DMS114 treated with DMSO at 0.1 percent for 48 hours (cell line): ENCODE measurements at regions not wholly inside any gene's neighbourhood (a gene's known extent, or its start where the extent isn't known, plus 50 kb on each side); places are given as distances from the start of the nearest gene placed in this dataset.

Source experiments
- DNase-seq: peaks from one replicate; lab custom pipeline; 2025; ENCODE audit not compliant: unreplicated experiment; lab: John Stamatoyannopoulos, UW

GRCh38 chr1:204736836-204737235, 51.3 kb upstream of the LRRN2 start:
- no peak for DNase-seq

DNA sequence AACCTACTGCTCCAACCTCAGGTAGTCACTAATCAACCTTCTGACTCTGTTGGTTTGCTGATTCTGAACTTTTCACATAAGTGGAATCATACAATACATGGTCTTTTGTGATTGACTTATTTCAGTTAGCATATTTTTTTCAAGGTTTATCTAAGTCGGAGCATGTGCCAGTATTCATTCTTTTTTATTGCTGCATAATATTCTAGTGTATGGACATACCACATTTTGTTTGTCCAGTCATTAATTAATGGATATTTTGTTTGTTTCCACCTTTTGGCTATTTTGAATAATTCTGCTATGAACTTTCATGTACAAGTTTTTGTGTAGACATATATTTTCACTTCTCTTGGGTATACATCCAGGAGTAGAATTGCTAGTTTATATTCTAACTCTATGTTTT, 53.0 kb upstream of the LRRN2 start:
- DNase-seq = no peak

DNA sequence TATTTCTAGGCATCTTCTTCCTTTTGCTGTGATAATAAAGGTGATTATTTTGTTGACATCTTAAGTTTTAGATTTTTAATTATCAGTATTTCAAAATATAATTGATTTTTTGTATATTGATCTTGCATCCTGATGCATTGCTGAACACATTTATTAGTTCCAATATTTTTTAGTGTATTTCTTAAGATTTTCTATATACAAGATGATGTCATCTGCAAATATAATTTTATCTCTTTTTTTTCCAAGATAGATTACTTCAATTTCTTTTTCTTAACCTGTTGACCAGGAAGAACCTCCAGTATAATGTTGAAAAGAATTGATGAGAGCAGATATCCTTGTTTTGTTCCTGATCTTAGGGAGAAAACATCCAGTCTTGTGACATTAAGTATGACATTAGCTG, 54.8 kb upstream of the LRRN2 start:
- DNase-seq = no peak

GRCh38 chr1:204741440-204741839, 55.9 kb upstream of the LRRN2 start:
- no peak for DNase-seq

- no peak for DNase-seq
Observed at GRCh38 chr1:204742676-204743251, 57.2 kb upstream of the LRRN2 start.

GRCh38 chr1:204744107-204744779, 58.7 kb upstream of the LRRN2 start:
- DNase-seq = no peak

GRCh38 chr1:204746838-204747442, 61.4 kb upstream of the LRRN2 start:
- peak; percentile 28 for DNase-seq

DNA sequence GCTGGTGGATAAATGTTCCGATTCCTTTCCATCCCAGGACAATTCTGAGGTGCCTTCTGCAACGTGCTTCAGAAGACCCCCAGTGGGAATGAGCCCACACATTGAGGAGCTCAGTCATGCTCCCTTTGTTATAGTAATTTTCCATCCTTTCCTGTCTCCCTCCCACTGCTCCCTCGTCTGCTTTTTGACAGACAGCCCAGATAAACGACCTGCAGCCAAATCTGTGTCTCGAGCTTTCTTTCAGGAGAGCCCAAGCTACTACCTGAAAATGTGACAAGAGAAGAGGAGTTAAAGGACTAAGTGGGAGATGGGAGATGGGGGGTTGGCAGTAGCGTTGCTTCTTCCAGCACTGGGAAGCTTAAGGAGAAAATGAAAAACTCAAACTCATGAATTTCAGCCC, 65.9 kb upstream of the LRRN2 start:
- no peak for DNase-seq

GRCh38 chr1:204751883-204752687, 66.5 kb upstream of the LRRN2 start:
- DNase-seq = no peak

- DNase-seq = no peak
Observed at GRCh38 chr1:204752688-204753040, 67.1 kb upstream of the LRRN2 start.

DNA sequence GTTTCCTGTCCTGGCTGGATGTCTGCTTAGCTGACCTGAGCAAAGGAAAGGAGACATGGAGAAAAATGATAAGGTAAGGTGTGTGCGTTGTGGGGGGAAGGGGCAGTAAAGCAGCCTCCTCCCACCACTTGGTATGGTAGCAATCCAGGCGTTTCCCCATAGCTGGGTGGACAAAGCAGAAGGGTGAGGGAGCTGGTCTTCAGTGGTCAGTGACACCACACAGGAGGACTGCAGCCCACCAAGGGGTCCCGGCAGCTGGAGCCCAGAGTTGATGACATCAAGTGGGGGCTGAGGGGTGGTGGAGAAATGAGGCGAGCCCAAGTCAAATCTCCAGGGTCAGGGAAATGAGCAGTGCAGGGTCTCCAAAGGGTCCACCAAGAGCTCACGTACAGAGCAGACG, 69.3 kb upstream of the LRRN2 start:
- DNase-seq = no peak

DNA sequence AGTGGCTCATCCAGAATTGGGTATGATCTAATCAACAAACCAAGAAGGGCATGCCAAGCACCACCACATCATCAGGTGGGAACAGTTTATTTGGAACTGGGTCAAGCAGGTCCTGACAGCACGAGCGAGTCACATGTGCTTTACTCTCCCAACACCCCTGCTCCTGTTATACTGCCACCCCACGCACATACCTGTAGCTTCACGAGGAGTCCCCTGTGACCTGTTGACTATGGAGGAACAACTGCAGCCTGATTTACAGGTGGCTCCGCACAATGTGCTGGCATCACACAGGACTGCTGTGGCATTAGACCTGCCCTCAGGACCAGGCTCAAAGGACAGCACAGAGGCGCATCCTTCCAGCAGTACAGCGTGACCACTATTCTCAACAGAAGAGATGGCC, 70.8 kb upstream of the LRRN2 start:
- DNase-seq = no peak

GRCh38 chr1:204756811-204757210, 71.3 kb upstream of the LRRN2 start:
- DNase-seq = no peak

DNA sequence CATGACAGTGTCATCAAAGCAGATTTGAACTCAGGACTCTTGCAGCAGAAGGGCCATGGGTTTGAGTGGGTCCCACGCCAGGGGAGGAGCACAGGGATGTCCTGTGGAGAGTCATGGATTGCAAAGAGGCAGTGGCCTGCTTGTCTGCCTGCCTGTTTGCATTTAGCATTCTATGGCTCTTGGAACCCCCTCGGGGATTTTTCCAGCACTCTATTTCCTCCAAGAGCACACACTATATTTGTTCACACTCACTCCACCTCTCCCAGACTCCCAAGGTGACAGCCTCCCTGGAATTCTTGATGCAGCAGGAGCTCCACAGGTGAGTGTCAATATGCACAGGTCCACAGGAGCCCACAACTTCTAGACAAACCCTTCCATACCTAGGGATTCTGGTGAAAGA, 73.1 kb upstream of the LRRN2 start:
- DNase-seq = no peak

- DNase-seq = no peak
Observed at GRCh38 chr1:204760350-204760749, 74.8 kb upstream of the LRRN2 start.

DNA sequence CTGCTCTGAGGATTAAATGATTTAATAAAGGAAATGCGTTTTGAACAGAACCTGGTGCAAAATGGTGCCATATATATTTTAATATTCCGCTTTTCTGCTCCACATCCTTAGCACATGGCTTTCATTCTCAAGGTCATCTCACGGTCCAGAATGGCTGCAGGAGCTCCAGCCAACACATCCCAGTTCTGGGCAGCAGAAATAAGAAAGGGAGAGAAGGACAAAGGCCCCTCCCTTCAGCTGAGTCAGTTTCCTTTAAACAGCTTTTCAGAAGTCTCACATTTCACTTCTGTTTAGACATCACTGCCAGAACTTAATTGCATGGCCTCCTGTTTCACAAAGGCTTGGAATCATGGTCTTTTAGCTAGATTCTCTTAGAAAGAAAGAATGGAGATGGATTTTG, 75.2 kb upstream of the LRRN2 start:
- no peak for DNase-seq

DNA sequence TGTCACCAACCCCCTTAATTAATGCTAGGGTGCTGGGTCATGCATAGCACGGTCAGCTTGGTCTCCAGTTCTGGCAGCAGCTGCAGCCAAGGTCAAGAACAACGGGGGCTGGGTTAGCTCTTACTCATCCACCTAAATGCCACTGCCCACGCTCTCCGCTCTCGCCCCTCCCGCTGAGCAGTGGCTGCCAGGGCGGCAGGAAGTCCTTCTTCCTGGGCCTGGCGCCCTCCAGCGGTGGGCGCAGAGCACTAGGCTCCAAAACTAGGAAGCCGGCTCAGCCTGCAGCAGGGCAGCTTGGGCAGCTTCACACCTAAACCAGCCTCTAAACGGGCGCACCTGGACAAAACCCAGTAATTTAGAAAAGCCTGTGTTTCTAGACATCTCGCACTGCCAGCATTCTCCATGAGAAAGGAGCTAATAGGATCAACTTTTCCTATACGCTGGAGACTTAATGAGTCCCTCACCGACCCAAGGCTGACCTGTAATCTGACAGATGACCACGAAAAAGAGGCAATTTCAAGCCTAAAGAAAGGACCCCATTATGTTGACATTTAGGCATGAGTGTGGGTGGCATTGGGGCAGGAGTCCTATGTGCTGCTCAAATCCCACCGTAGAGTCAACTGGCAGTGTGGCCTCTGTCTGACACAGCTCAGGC, 78.4 kb upstream of the LRRN2 start:
- no peak for DNase-seq

GRCh38 chr1:204769997-204770396, 84.5 kb upstream of the LRRN2 start:
- no peak for DNase-seq

DNA sequence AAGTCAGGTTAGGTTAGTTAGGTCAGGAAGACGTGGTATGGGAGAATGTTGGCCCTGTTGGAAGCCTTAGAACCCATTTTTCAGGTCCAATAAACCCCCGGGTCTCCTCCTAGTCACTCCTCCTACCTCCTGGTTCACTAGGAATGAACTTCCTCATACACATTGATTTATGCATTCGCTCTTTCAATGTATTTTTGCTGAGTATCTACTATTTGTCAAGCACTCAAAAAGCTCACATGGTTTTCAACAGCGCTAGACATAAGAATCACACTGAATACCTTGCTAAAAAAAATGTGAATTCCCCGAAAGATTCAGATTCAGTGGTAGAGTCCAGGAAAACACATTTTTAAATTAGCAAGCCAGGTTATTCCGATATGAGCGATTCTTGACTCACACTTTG, 85.8 kb upstream of the LRRN2 start:
- DNase-seq = no peak

DNA sequence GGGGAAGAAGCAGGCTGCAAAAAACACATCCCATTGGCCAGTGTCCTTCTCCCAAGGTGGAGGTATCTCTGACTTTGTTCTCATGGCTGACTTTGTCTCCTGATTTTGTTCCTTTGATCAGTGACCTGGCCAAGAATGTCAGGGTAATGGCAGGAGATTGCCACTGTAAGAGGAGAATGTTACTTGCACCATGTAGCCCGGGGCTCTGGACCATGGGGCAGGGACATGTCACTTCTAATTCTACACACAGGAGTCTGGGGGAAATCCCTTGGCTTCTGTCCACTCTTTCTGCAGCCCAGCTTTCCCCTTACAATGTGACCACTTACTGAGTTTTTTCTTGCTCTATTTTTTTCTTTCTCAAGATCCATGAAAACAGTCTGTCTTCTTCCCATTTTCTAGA, 87.7 kb upstream of the LRRN2 start:
- no peak for DNase-seq

DNA sequence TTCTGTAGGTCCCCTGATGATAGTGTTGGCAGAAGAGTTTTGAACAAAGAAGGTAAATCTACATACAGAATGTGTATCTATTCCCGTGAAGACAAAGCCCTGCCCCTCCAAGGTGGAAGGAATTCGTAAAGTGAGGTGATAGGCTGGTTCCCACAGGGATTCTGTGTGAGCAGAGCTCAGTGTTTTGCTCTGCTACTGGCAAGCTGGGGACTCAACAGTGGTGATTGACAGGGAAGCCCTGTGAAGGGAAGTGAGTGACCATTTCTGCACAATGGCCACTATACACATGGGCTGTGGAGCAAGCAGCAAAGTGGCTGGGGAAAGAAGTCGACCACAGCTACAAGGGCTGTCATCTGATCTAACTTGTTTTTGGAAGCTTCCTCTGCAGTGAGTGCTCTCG, 90.0 kb upstream of the LRRN2 start:
- DNase-seq = no peak

GRCh38 chr1:204777591-204777990, 92.1 kb upstream of the LRRN2 start:
- DNase-seq = no peak
